ENCODE measurements at regions not wholly inside any gene's neighbourhood (a gene's known extent, or its start where the extent isn't known, plus 50 kb on each side); places are given as distances from the start of the nearest gene placed in this dataset.
"Not testable (repeated sequence)": the region's sequence is repeated elsewhere in the genome, so short reads cannot be mapped to it uniquely, and the experiment has no call there.

GRCh38 chr7:4345004-4345403 is 337.1 kb upstream of the FOXK1 start:
- no peaks in the 10 kb centered on the region for H3K36me3 Mint-ChIP-seq (ENCODE audit: low read depth)
- H3K27me3 Mint-ChIP-seq, result peaks cover 3% of the 10 kb centered on the region
- no peaks in the 10 kb centered on the region for H3K4me1 Mint-ChIP-seq (ENCODE audit: low read depth)
- no peak for ATAC-seq
- POLR2A ChIA-PET, result no interaction called here
- no peak overlapping the region for H3K27ac Mint-ChIP-seq
- no peak overlapping the region for H3K4me3 Mint-ChIP-seq
- CTCF ChIA-PET, result no interaction called here
- intact Hi-C loops (cut with micrococcal nuclease), result no loop called here
- no peak for TF ChIP-seq CTCF (IDR thresholded peaks at IDR 0.05)
- H3K9me3 Mint-ChIP-seq, result peaks cover 4% of the 10 kb centered on the region
- no peak for DNase-seq

- intact Hi-C loops (cut with micrococcal nuclease), result no loop called here
- ChIA-PET CTCF (no interaction called here), POLR2A (no interaction called here)
- Mint-ChIP-seq H3K27ac (no peak overlapping the region), H3K9me3 (peaks cover 10% of the 10 kb centered on the region), H3K4me1 (ENCODE audit: low read depth) (no peaks in the 10 kb centered on the region), H3K27me3 (peaks cover 6% of the 10 kb centered on the region), H3K4me3 (no peak overlapping the region), H3K36me3 (ENCODE audit: low read depth) (no peaks in the 10 kb centered on the region)
- no peak for TF ChIP-seq CTCF (IDR thresholded peaks at IDR 0.05)
- no peak for ATAC-seq
- DNase-seq, result no peak
These were observed 330.0 kb upstream of the FOXK1 start for GRCh38 chr7:4352069-4352468.

- DNase-seq (no peak), ATAC-seq (no peak)
- Mint-ChIP-seq H3K9me3 (peaks cover 3% of the 10 kb centered on the region), H3K27me3 (peaks cover 6% of the 10 kb centered on the region), H3K4me3 (no peak overlapping the region), H3K4me1 (ENCODE audit: low read depth) (no peaks in the 10 kb centered on the region), H3K27ac (no peak overlapping the region), H3K36me3 (ENCODE audit: low read depth) (no peaks in the 10 kb centered on the region)
- ChIA-PET POLR2A (no interaction called here), CTCF (no interaction called here)
- no peak for TF ChIP-seq CTCF (IDR thresholded peaks at IDR 0.05)
- intact Hi-C loops (cut with micrococcal nuclease), result no loop called here
These were observed 320.3 kb upstream of the FOXK1 start for GRCh38 chr7:4361774-4362173.

- H3K9me3 Mint-ChIP-seq, result peaks cover 2% of the 10 kb centered on the region
- H3K36me3 Mint-ChIP-seq (ENCODE audit: low read depth), result no peaks in the 10 kb centered on the region
- peaks cover 11% of the 10 kb centered on the region for H3K27me3 Mint-ChIP-seq
- no peak for DNase-seq
- no peaks in the 10 kb centered on the region for H3K4me1 Mint-ChIP-seq (ENCODE audit: low read depth)
- POLR2A ChIA-PET, result interaction anchor here (1.0 kb wide), 1 partner anchor 60 kb away, joined by 3 read pairs; no protein-coding TSS in a partner anchor
- intact Hi-C loops (cut with micrococcal nuclease), result no loop called here
- H3K4me3 Mint-ChIP-seq, result no peak overlapping the region
- H3K27ac Mint-ChIP-seq, result no peak overlapping the region
- TF ChIP-seq CTCF (IDR thresholded peaks at IDR 0.05), result no peak
- CTCF ChIA-PET, result no interaction called here
- ATAC-seq, result no peak
These were observed 298.5 kb upstream of the FOXK1 start for GRCh38 chr7:4383584-4383983.

- ChIA-PET POLR2A (no interaction called here), CTCF (no interaction called here)
- intact Hi-C loops (cut with micrococcal nuclease), result no loop called here
- Mint-ChIP-seq H3K9me3 (peaks cover 5% of the 10 kb centered on the region), H3K4me1 (ENCODE audit: low read depth) (no peaks in the 10 kb centered on the region), H3K27me3 (peaks cover 14% of the 10 kb centered on the region), H3K4me3 (no peak overlapping the region), H3K36me3 (ENCODE audit: low read depth) (peaks cover 3% of the 10 kb centered on the region), H3K27ac (no peak overlapping the region)
- TF ChIP-seq CTCF (IDR thresholded peaks at IDR 0.05), result no peak
- no peak for DNase-seq
- no peak for ATAC-seq
These were observed 295.9 kb upstream of the FOXK1 start for GRCh38 chr7:4386190-4386589.

- H3K36me3 Mint-ChIP-seq (ENCODE audit: low read depth); POLR2A ChIA-PET; CTCF ChIA-PET; H3K4me1 Mint-ChIP-seq (ENCODE audit: low read depth); H3K27ac Mint-ChIP-seq; H3K27me3 Mint-ChIP-seq; DNase-seq; ATAC-seq; H3K4me3 Mint-ChIP-seq; intact Hi-C loops (cut with micrococcal nuclease): not testable (repeated sequence)
- peaks cover 12% of the 10 kb centered on the region for H3K9me3 Mint-ChIP-seq
These were observed 291.0 kb upstream of the FOXK1 start for GRCh38 chr7:4391103-4391502.
